ELR (cell line): ENCODE measurements at regions not wholly inside any gene's neighbourhood (a gene's known extent, or its start where the extent isn't known, plus 50 kb on each side); places are given as distances from the start of the nearest gene placed in this dataset.
A peak's percentile ranks its signal among the peaks of the same experiment; 100 is the strongest.
"Not testable (repeated sequence)": the region's sequence is repeated elsewhere in the genome, so short reads cannot be mapped to it uniquely, and the experiment has no call there.

Experiments used
- DNase-seq: peaks from one replicate; pipeline ENCODE4 v3.0.0-alpha.2; 2015; ENCODE audit warnings: low read depth

- DNase-seq: peak; percentile 14
These were observed 65.4 kb upstream of the ZFHX3 start for GRCh38 chr16:73113336-73113735.

- no peak for DNase-seq
These were observed 60.5 kb upstream of the ZFHX3 start for GRCh38 chr16:73108195-73108963.

GRCh38 chr16:73107371-73107770 is 59.4 kb upstream of the ZFHX3 start:
- DNase-seq: no peak

- no peak for DNase-seq
These were observed 58.6 kb upstream of the ZFHX3 start for GRCh38 chr16:73106329-73107034.

- DNase-seq: no peak
These were observed 53.6 kb upstream of the ZFHX3 start for GRCh38 chr16:73101568-73101967.

GRCh38 chr16:73099601-73100000 is 51.7 kb upstream of the ZFHX3 start:
- not testable (repeated sequence) for DNase-seq
